Erythroblast (primary cell): ENCODE measurements at regions not wholly inside any gene's neighbourhood (a gene's known extent, or its start where the extent isn't known, plus 50 kb on each side); places are given as distances from the start of the nearest gene placed in this dataset.

Experiments used
- GATA1 ChIP-seq: IDR thresholded peaks from 2 replicates; pipeline ENCODE4 v1.6.1; 2011; ENCODE audit warnings: low read depth, mild to moderate bottlenecking, control low read depth, low read length, moderate library complexity
- POLR2A ChIP-seq: IDR thresholded peaks from 2 replicates; pipeline ENCODE4 v1.6.1; 2011; ENCODE audit warnings: mild to moderate bottlenecking, low read length

DNA sequence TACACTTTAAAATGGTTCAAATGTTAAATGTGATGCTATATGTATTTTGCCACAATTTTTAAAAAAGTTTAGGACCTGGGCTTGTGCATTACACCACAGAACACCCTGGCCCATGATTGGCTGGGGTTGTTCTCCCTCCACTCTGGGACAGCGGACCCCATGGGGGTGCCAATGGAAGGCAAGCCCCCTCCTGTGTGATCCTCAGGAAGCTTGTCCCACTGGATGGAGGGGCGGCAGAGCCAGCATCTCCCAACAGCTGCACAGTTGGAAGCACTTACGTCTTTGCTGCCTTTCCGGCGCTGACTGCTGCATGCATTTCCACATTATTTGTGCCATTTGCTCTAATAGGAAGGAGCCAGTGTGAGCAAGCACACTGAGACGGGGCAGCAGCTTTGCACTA is 196.5 kb downstream of the SHANK2 start:
- TF ChIP-seq POLR2A (no peak), GATA1 (no peak)
